Inflammatory macrophage treated with lipopolysaccharide for 4 hours (primary cell): ENCODE measurements at regions not wholly inside any gene's neighbourhood (a gene's known extent, or its start where the extent isn't known, plus 50 kb on each side); places are given as distances from the start of the nearest gene placed in this dataset.
"Not testable (repeated sequence)": the region's sequence is repeated elsewhere in the genome, so short reads cannot be mapped to it uniquely, and the experiment has no call there.

ENCODE experiments used
- DNase-seq: peaks from one replicate; pipeline ENCODE4 v3.0.0-alpha.2; 2020

- DNase-seq = no peak
These were observed 1479.5 kb upstream of the PCDH7 start for GRCh38 chr4:29240641-29241040.

GRCh38 chr4:29243054-29243453 lies 1477.1 kb upstream of the PCDH7 start:
- no peak for DNase-seq

- DNase-seq = no peak
These were observed 1476.3 kb upstream of the PCDH7 start for GRCh38 chr4:29243851-29244250.

GRCh38 chr4:29259556-29259955 lies 1460.6 kb upstream of the PCDH7 start:
- no peak for DNase-seq

- DNase-seq = no peak
These were observed 1457.2 kb upstream of the PCDH7 start for GRCh38 chr4:29262986-29263385.

- DNase-seq = no peak
These were observed 1444.0 kb upstream of the PCDH7 start for GRCh38 chr4:29276150-29276549.

GRCh38 chr4:29277381-29277780 lies 1442.8 kb upstream of the PCDH7 start:
- DNase-seq = no peak

GRCh38 chr4:29278585-29278984 lies 1441.6 kb upstream of the PCDH7 start:
- DNase-seq = no peak

GRCh38 chr4:29289118-29289517 lies 1431.1 kb upstream of the PCDH7 start:
- no peak for DNase-seq

GRCh38 chr4:29295280-29295679 lies 1424.9 kb upstream of the PCDH7 start:
- DNase-seq = no peak

GRCh38 chr4:29304595-29304994 lies 1415.6 kb upstream of the PCDH7 start:
- DNase-seq = no peak

GRCh38 chr4:29307256-29307655 lies 1412.9 kb upstream of the PCDH7 start:
- DNase-seq = no peak

GRCh38 chr4:29307755-29308154 lies 1412.4 kb upstream of the PCDH7 start:
- no peak for DNase-seq

GRCh38 chr4:29309050-29309449 lies 1411.1 kb upstream of the PCDH7 start:
- DNase-seq = no peak

GRCh38 chr4:29310252-29310651 lies 1409.9 kb upstream of the PCDH7 start:
- no peak for DNase-seq

- no peak for DNase-seq
These were observed 1408.9 kb upstream of the PCDH7 start for GRCh38 chr4:29311247-29311646.

- no peak for DNase-seq
These were observed 1400.4 kb upstream of the PCDH7 start for GRCh38 chr4:29319663-29320340.

- DNase-seq = no peak
These were observed 1399.1 kb upstream of the PCDH7 start for GRCh38 chr4:29320947-29321620.

- DNase-seq = no peak
These were observed 1394.2 kb upstream of the PCDH7 start for GRCh38 chr4:29326004-29326403.

- no peak for DNase-seq
These were observed 1393.4 kb upstream of the PCDH7 start for GRCh38 chr4:29326816-29327215.

- DNase-seq = no peak
These were observed 1383.3 kb upstream of the PCDH7 start for GRCh38 chr4:29336861-29337260.

- no peak for DNase-seq
These were observed 1347.2 kb upstream of the PCDH7 start for GRCh38 chr4:29372971-29373370.

- no peak for DNase-seq
These were observed 1344.5 kb upstream of the PCDH7 start for GRCh38 chr4:29375716-29376115.

GRCh38 chr4:29378237-29378636 lies 1341.9 kb upstream of the PCDH7 start:
- not testable (repeated sequence) for DNase-seq

GRCh38 chr4:29390921-29391320 lies 1329.2 kb upstream of the PCDH7 start:
- no peak for DNase-seq
